GDM1 (cell line): ENCODE measurements at regions not wholly inside any gene's neighbourhood (a gene's known extent, or its start where the extent isn't known, plus 50 kb on each side); places are given as distances from the start of the nearest gene placed in this dataset.
A peak's percentile ranks its signal among the peaks of the same experiment; 100 is the strongest.
"Not testable (repeated sequence)": the region's sequence is repeated elsewhere in the genome, so short reads cannot be mapped to it uniquely, and the experiment has no call there.

ENCODE experiments used
- DNase-seq: peaks from one replicate; lab custom pipeline; 2025; lab: John Stamatoyannopoulos, UW

DNA sequence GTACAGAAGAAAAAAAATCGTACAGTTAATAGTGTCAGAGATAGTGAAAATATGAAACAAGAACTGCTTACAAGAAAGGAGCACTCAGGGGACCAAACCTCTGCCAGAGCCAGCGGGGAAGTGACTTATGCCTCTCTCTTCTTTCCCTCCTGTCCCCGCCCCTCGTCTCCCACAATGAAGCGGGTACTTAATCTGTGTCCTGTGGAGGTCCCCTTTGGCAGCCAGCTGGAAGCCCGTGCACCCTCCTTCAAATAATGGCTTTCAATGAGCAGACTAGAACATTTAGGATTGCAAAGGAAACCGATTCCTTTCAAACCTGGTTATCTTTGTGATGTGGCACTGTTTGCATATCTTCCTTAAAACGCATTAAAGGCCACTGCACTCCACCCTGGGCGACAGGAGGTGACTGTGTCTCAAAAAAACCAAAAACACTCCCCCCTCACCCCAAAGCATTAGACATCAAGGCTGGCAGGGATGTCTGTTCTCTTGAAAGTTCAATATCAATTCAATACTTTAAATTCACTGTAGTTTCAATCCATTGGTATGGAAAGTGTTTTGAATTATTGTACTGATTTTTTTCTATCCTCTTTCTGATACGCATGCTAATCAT is 51.7 kb downstream of the PPIAL4C start:
- not testable (repeated sequence) for DNase-seq

DNA sequence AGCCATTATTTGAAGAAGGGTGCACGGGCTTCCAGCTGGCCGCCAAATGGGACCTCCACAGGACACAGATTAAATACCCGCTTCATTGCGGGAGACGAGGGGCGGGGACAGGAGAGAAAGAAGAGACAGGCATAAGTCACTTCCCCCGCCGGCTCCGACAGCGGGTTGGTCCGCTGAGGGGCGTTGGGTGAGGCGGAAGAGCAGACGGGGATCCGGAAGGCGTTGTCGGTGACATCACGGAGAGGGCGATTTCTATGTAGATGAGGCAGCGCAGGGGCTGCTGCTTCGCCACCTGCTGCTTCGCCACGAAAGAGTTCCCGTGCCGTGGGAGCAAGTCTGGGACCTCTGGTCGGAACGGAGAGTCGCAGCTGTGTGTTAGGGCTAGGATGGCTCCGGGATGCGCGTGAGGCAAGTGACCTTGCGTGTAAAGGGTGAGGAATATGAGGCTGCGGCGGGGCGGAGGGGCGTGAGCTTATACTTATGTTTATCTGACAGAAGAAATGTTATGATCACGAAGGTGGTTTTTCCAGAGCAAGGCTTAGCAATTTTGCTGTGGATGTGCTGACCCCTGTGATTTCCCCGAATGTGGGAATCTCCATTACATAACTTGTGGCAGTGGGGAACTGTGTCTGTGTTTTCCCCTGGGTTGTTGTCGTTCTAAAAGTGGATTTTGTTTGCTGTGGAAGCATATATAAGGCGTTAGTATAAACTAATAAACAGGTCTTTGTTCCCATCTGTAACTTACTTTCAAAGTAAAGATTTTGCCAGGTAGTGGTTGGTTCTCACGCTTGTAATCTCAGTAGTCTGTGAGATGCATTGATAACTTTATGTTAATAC is 52.9 kb downstream of the PPIAL4C start:
- peak; percentile 87 for DNase-seq

DNA sequence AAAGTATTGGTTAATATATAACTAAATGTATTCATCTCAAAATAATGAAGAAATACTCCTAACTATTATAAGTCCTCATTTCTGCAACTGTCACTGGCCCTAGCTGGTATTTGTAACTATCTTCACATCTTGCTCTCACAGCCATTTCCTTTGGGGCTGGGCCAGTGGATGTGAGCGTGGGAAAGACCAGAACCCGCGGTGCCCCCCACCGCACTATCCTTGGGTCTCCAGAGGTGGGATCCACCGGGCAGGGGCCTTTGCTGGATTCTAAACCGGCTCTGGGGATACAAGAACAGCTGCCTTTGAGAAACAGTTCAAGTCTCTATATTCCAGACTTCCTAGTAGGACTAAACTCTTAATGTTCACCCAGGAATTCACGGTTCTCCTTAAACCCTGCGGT is 54.8 kb downstream of the PPIAL4C start:
- DNase-seq = not testable (repeated sequence)

DNA sequence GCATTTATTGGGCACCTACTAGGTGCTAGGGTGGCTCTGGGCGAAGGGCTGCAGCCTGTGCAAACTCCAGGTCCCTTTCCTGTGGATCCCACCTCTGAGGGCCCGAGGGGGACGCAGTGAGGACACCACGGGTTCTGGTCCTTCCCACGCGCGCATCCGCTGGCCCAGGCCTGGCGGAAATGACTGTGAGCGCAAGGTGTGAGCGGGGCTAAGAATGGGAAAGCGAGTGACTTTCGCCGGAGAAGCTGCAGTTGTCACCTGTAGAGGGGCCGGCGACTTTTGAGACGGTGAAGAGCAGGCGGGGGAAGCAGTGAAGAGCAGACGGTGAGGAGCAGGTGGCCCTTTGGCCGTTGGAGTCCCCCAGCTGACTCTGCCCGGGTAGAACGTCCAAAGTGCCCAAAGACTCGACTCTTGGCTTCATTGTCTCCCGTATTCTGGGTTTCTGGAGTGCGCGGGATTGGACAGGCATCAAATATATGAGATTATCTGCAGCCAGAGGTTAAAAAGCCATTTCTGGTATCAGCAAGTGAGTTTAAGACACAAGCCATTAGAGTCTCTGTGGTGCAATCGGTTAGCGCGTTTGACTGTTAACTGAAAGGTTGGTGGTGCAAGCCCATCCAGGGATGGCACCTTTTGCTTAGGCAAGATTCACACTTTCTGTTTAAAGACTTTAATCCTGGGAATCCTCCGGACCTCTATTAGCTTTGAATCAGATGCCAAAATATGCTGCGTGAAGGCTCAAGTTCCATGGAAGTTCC is 55.4 kb downstream of the PPIAL4C start:
- not testable (repeated sequence) for DNase-seq

DNA sequence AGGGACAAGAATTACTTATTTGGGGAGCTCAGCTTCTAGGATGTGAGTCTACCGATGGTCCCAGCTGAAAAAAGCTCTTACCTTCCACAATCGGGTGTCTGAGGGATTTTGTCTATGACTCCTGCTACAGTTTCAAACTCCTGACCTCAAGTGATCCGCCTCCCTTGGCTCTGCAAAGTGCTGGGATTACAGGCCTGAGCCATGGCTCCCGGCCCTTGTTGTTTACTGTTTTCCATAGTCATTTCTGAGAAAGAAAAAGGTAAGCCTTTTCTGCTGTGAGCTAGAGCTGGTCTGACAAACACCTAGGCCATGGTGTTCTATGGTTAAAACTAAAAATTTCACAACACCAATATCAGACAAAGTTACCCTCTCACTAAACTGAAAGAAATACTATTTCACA is 57.5 kb downstream of the PPIAL4C start:
- not testable (repeated sequence) for DNase-seq

DNA sequence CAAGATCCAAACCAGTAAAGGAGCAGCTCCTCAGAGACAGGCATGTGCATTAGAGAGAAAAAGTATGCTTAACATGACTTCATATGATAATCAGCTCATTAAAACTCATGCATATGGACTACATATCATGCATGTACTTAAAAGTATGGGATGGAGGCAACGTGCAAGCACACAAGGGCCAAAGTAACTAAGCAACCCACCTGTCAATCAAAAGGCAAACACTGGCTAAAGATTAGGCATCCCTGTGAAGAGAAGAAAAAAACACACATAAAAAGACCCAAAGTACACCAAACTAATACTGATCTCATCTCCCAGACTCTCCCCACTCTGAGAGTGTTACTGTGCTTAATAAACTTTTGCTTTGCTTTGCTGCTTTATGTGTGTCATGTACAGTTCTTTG is 61.2 kb downstream of the PPIAL4C start:
- DNase-seq = not testable (repeated sequence)

DNA sequence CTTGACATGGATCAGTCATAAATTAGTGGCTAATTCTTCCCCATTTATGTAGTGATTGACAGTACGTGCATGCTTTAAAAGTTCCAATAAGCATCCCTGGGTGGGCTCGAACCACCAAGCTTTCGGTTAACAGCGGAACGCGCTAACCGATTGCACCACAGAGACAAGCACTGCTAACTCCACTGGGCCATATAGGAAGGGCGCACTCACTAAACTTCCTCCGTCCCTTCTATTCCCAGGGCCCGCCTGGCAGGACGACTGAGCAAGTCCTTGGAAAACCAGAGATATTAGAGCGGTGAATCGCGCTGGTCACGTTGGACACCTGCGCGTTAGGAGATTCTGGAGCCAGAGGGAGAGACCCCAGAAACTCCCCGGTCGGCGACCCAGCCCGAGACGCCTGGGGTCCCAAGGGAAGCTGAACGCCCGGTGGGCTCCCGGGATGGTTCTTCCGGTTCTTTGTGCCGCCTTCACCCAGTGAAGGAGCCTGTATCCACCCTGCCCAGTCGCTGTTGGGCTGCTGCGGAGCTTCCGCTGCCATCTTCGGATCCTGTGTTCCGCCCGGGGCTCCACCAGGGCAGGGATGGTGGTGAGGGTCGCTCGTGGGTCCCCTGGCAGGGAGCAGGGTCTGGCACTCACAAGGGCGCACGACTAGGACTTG is 62.8 kb downstream of the PPIAL4C start:
- not testable (repeated sequence) for DNase-seq

DNA sequence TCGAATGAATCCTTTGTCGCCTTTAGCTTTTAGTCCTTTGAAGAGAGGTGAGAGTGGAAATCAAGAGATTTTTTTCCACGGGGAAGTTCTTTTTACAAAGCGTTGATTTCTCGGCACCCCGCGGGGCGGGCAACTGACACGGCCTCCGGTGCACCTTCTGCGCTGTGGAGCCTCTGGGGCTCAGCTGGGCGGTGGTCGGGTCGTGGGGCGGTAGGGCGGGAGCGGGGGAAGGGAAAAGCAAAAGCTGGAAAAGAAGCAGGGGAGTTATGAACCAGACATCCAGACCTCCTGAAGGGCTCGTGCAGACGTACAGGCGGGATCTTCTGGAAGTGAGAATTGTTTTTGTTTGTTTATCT is 63.3 kb downstream of the PPIAL4C start:
- DNase-seq = not testable (repeated sequence)

DNA sequence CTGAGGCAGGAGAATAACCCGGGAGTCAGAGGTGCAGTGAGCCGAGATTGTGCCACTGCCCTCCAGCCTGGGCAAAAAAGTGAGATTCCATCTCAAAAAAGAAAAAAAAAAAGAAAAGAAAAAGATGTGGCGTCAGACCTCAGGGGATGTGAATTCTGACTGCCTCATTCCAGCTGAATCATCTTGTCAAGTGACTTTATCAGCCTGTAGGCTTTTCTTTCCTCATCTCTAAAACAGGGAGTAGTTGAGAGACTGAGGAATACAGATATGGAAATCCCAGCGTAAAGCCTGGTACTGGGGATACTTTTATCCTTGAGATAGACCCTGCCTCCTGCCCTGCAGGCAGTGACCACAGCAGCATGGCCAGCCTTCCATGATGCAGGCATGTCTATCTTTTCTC is 74.1 kb downstream of the PPIAL4C start:
- not testable (repeated sequence) for DNase-seq

DNA sequence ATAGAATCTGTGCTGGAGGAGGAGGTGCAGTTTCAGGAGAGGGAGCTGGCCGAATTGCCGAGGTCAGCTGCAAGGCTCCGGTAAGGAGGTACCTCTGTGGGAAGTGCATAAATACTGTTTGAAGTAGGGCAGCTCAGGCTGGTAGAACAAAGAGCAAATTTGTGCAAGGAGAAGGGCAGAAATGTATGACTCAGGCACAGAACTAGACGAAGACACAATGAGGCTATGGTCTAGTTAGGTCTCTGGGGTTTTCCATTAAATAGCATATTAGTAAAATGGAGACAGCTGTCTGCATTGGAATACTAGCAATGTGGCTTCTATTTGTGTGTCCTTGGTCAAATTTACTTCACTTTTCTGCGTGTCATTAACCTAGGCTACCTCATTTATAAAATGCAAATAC is 74.5 kb downstream of the PPIAL4C start:
- not testable (repeated sequence) for DNase-seq

DNA sequence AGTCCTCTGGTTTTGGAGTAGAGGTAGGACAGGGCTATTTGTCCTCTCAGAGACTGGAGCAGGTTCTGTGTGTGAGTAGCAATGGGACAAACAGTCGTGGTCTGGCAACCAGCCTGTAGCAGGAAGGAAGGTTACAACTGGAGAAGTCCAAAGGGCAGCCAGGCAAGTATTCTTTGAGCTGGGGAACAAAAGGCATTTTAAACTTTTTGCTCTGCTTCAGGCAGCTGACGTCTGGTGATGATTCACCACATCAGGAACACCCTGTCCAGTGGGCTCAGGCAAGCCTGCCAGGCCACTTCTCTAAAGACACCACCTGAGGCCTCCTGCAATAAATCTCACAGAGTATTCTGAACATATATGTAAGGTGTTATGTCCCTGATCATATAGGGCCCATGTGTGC is 81.0 kb downstream of the PPIAL4C start:
- not testable (repeated sequence) for DNase-seq

DNA sequence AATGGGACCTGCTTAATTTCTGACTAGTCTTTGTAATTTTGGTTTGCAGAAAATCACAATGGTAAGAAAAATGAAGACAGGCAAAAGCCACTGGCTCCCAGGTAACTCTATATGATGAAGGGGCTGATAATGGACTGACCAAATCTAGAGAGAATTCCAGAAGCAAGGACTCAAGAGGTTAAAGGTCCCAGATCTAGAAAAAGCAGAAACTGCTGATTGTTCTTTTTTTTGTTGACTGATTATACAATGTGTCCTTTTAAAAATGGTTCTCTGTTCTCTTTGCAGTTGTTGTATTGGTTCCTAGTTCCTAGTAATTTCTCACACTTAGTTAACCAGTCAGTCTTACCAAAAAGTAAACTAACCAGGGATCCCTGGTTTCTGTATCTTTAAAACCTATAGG is 81.4 kb downstream of the PPIAL4C start:
- DNase-seq = not testable (repeated sequence)

DNA sequence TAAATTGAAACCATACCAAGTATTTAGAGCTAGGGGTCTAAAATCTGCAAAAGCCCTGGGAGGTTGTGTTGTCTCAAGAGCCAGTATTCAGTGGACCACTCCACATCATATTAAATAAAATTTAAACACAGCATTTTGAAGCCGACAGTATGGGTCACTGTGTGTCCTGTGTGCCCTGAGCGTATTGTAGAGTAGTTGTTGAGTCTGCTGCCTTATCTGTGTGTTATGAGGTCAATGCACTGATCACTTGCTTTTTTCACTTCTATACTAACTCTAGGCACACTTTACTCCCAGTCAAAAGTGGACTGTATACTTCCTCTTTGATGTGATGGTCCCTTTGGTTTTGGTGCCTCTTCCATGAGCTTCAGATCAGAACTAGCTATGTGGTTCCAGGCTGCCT is 81.9 kb downstream of the PPIAL4C start:
- DNase-seq = not testable (repeated sequence)

DNA sequence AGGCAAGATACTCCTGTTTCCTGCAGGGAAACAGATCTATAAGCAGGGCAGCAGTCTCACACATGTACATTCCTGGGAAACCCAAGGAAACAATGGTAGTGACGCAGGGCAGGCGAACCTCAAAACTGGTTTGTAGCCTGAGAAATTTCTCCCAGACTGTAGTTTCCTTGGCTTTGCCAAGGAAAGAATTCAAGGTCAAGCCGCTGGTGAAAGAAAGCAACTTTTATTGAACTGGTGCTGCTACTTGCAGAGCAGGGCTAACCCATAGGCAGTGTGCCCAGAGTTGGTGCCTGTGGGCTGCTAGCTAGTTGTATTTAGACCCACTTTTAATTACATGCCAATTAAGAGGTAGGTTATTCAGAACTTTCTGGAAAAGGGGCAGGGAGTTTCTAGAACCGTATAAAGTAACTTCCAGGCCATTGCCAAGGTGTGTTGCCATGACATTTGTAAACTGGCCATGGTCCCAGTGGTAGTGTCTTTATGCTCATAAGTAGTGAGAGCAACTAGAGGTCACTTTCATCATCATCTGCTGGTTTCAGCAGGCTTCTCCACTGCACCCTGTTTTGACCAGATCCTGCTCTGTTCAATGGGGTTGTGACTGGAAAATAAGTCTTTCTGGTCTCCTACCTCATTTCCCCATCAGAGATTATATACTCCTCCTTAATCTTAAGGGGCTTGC is 89.7 kb downstream of the PPIAL4C start:
- not testable (repeated sequence) for DNase-seq

DNA sequence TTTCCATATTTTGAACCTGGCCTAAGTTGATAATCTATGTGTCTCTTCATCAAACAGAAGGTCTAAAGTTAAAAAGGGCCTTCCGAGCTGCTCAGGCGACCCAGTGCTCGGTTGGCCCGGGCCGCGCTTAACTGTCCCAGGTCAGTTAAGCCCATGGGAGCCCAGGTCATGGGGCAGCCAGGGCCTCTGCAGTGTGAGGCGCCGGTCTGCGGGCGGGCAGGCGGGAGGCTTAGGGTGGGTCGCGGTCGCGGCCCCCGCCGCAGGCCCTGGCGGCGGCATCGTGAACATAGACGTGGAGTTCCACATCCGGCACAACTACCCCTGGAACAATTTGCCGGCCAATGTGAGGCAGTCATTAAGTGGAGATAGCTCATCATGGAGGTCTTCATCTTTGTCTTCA is 91.3 kb downstream of the PPIAL4C start:
- not testable (repeated sequence) for DNase-seq

DNA sequence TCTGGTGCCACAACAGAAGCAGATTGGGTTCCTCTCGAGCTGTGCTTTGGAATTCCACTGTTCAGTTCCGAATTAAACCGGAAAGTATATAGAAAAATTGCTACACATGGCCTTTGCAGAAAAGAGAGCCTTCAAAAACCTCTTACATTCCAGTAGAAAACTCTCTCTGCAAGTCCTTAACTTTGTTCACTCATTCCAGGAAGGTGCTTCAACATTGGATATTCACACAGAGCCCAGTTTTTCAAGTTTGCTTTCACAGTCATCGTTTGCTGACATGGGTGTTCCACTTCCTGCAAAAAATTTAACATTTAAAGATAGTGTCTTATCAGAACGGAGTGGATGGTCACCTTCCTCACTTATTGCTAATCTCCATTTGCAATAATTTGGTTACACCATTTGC is 93.7 kb downstream of the PPIAL4C start:
- DNase-seq = not testable (repeated sequence)

DNA sequence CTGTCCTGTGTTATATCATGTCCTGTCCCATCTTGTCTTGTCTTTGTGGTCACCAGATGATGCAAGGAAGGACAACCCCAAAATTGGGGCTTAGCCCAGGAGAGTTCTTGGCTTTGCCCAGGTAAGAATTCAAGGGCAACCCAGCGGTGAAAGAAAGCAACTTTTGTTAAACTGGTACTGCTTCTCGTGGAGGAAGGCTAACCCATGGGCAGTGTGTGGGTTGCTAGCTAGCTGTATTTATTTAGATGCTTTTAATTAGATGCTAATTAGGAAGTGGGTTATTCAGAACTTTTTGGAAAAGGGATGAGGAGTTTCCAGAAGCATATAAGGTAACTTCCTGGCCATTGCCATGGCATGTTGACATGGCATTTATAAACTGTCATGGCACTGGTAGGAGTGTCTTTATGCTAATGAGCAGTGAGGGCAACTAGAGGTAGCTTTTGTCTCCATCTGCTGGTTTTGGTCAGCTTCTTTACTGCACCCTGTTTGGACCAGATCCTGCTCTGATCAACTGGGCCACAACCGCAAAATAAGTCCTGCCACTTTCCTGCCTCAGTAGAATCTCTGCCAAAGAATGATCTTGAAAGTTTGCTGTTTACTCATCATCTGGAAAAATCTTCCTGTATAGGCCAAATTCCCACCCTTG is 95.8 kb upstream of the FCGR1A start:
- not testable (repeated sequence) for DNase-seq

DNA sequence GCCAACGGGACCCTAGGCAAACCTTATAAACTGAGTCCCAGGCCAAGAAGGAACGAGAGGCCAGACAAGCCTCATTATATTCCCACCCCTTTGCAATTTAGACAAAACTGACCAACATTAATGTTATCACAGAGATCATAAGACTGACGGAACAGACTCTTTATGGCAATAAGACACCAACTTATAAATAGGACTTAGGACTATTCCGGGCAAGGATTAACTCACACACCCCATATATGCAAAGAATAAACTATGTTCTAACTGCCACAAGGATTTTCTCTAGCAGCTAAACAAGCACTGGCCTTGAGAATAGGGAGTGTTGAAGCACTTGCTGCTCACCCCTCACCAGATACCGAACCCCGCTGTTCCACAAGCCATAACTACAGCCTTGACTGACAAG is 91.1 kb upstream of the FCGR1A start:
- not testable (repeated sequence) for DNase-seq

DNA sequence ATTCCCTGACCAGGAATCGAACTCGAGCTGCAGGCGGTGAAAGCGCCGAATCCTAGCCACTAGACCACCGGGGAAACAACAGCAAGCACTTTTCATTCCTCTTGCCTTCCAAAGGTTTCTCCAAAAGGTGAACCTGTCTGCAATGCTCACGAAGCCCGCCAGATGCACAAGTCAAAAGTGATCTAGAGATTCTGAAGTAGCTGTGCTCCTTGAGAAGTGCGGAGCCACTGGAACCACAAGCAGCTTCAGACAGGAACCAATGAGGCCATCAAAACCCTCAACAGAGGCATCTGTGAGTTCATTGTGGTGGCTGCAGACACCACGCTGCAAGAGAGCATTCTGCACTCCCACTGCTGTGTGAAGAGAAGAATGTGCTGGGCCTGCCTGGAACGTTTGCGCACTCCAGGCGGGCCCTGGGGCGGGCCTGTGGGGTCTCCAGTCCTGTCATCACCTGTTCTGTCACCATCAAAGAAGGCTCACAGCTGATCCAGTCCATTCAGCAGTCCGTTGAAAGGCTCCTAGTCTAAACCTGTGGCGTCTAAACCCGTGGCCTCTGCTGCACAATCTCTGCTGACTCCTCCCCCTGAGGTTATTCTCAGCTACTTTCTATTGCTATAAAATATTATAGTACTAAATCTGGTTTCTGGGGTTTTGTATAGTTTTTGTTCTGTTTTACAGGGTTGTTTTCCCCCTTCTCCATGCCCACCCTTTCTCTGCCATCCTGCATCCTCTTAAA is 89.5 kb upstream of the FCGR1A start:
- DNase-seq = not testable (repeated sequence)

DNA sequence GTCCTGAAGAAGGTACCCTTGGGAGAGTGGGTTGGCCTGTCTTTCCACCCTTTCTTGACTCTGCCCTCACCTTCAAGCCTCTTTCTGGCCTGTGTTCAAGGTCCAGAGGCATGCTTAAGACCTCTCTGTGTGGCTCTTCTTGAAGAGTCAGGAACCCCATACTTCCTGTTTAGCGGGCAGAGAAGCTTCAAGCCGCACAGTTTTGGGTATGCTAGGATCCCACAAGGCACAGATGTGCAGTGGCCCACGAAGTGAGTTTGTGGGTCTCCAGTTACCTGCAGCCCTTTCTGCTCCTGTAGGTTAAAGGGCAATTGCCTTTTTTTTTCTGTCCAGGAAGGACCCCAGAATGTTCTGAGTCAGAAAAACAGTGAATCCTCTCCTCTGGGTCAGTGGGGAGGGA is 87.4 kb upstream of the FCGR1A start:
- DNase-seq = not testable (repeated sequence)
